Calu3 (cell line): ENCODE measurements at regions not wholly inside any gene's neighbourhood (a gene's known extent, or its start where the extent isn't known, plus 50 kb on each side); places are given as distances from the start of the nearest gene placed in this dataset.

Source experiments
- BruUV-seq: library from RNA; stranded (reverse); fragments of 400-500 nt; replicated peaks from 2 replicates; lab custom pipeline; 2021; lab: Mats Ljungman, UMichigan
- CTCF ChIA-PET: fragments of 300-600 bp; sonication (Branson Sonifier 250); formaldehyde crosslinking; loops from one replicate; lab custom pipeline; 2022; ENCODE audit warnings: antibody characterized with exemption; lab: Charles Lee
- DNase-seq: peaks from one replicate; pipeline ENCODE4 v3.0.0; 2022
- H3K27ac Mint-ChIP-seq: one replicate; pipeline ENCODE4 v1.8.0; 2022; ENCODE audit warnings: mixed read lengths; ENCODE audit not compliant: unreplicated experiment
- H3K27me3 Mint-ChIP-seq: one replicate; pipeline ENCODE4 v1.8.0; 2022; ENCODE audit warnings: mixed read lengths; ENCODE audit not compliant: unreplicated experiment
- H3K36me3 Mint-ChIP-seq: one replicate; pipeline ENCODE4 v1.8.0; 2022; ENCODE audit warnings: mild to moderate bottlenecking, moderate library complexity, mixed read lengths; ENCODE audit not compliant: insufficient read depth, unreplicated experiment
- H3K4me1 Mint-ChIP-seq: one replicate; pipeline ENCODE4 v1.8.0; 2022; ENCODE audit warnings: mild to moderate bottlenecking, low read depth, mixed read lengths; ENCODE audit not compliant: unreplicated experiment
- H3K4me3 Mint-ChIP-seq: one replicate; pipeline ENCODE4 v1.8.0; 2022; ENCODE audit warnings: mild to moderate bottlenecking, low read depth, moderate library complexity, mixed read lengths; ENCODE audit not compliant: unreplicated experiment
- H3K9me3 Mint-ChIP-seq: one replicate; pipeline ENCODE4 v1.8.0; 2022; ENCODE audit warnings: low read depth, mixed read lengths; ENCODE audit not compliant: unreplicated experiment
- intact Hi-C: fragments of 100-400 bp; cut with micrococcal nuclease; formaldehyde crosslinking; loops from one replicate; pipeline ENCODE4 v1.10.0; 2022; ENCODE audit not compliant: unreplicated experiment
- TF ChIP-seq, protein P1 (sequence below): fragments of 200-600 bp; IDR thresholded peaks from one replicate; pipeline ENCODE4 v1.8.0; 2022; ENCODE audit warnings: antibody characterized with exemption; ENCODE audit not compliant: unreplicated experiment

DNA sequence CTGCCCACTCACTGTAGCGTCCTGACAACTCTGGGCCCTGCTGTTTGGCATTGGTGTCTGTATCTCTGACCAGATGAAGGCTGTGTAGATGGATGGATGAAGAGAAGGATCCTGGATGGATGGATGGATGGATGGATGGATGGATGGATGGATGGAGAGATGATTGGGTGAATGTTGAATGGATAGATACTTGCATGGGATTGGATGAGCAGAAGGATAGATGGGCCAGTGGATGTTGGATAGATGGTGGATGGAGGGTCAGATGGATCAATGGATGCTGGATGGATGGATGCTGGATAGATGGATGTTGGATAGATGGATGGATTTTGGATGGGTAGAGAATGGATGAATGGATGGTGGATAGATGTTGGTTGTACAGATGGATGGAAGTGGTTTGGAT lies 179.6 kb upstream of the GSE1 start:
- Mint-ChIP-seq H3K9me3 (no peaks in the 10 kb centered on the region), H3K27ac (no peak overlapping the region), H3K4me1 (peaks cover 17% of the 10 kb centered on the region), H3K27me3 (peaks cover 78% of the 10 kb centered on the region), H3K36me3 (no peaks in the 10 kb centered on the region), H3K4me3 (no peak overlapping the region)
- no TSS peak for BruUV-seq
- intact Hi-C loops, result no loop called here
- CTCF ChIA-PET, result no interaction called here
- TF ChIP-seq, protein P1, sequence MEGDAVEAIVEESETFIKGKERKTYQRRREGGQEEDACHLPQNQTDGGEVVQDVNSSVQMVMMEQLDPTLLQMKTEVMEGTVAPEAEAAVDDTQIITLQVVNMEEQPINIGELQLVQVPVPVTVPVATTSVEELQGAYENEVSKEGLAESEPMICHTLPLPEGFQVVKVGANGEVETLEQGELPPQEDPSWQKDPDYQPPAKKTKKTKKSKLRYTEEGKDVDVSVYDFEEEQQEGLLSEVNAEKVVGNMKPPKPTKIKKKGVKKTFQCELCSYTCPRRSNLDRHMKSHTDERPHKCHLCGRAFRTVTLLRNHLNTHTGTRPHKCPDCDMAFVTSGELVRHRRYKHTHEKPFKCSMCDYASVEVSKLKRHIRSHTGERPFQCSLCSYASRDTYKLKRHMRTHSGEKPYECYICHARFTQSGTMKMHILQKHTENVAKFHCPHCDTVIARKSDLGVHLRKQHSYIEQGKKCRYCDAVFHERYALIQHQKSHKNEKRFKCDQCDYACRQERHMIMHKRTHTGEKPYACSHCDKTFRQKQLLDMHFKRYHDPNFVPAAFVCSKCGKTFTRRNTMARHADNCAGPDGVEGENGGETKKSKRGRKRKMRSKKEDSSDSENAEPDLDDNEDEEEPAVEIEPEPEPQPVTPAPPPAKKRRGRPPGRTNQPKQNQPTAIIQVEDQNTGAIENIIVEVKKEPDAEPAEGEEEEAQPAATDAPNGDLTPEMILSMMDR, result no peak
- no peak for DNase-seq

DNA sequence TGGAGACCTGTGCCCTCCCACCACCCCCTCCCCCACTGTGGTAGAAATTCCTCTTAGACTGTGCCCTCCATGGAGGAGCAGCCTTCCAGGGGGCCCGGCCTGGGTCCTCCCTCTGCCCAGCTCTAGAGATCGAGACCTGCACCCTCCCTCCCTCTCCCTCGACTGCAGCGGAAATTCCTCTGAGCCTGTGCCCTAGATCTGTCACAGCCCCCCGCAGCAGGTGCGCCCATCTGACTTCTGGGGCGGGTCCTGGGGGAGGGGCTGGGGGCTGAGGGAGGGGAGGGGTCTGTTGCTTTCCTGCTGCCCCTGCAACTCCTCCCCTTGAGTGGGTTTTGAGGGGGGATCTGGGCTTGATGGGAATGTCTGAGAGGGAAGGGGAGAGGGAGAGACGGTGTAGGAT lies 177.8 kb upstream of the GSE1 start:
- no TSS peak for BruUV-seq
- no peak for DNase-seq
- peaks cover 9% of the 10 kb centered on the region for H3K4me1 Mint-ChIP-seq
- no peaks in the 10 kb centered on the region for H3K36me3 Mint-ChIP-seq
- peaks cover 77% of the 10 kb centered on the region for H3K27me3 Mint-ChIP-seq
- TF ChIP-seq, protein P1, result no peak
- no peak overlapping the region for H3K4me3 Mint-ChIP-seq
- no peak overlapping the region for H3K27ac Mint-ChIP-seq
- CTCF ChIA-PET, result interaction anchor here (0.6 to 1.2 kb wide), 2 partner anchors 52 to 296 kb away, joined by 3 to 5 read pairs; no protein-coding TSS in a partner anchor
- H3K9me3 Mint-ChIP-seq, result no peaks in the 10 kb centered on the region
- intact Hi-C loops, result no loop called here

DNA sequence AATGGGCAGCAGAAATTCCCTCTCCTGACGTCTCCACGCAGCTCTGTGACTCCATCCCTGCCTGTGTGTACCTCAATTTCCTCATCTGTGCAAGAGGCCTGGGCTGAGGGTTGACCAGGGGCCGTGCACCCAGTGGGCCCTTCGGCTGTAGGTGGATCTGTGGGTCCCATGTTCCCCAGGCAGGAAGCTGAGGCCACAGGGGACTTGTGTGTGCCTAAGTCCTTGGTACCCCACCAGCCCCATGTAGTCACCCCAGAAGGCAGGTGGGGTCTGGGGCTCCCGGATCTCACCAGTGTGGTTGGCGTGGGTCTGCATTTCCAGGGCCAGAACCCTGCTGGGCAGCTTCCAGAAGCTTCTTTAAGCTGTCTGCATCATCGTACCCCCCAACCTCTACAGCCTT lies 177.4 kb upstream of the GSE1 start:
- TF ChIP-seq, protein P1, result no peak
- no TSS peak for BruUV-seq
- CTCF ChIA-PET, result interaction anchor here (0.6 to 2.1 kb wide), 3 partner anchors 25 to 296 kb away, joined by 3 to 5 read pairs (median 4); no protein-coding TSS in a partner anchor
- Mint-ChIP-seq H3K27me3 (peaks cover 74% of the 10 kb centered on the region), H3K27ac (no peak overlapping the region), H3K9me3 (no peaks in the 10 kb centered on the region), H3K36me3 (no peaks in the 10 kb centered on the region), H3K4me3 (no peak overlapping the region), H3K4me1 (peaks cover 9% of the 10 kb centered on the region)
- DNase-seq, result no peak
- intact Hi-C loops, result no loop called here

DNA sequence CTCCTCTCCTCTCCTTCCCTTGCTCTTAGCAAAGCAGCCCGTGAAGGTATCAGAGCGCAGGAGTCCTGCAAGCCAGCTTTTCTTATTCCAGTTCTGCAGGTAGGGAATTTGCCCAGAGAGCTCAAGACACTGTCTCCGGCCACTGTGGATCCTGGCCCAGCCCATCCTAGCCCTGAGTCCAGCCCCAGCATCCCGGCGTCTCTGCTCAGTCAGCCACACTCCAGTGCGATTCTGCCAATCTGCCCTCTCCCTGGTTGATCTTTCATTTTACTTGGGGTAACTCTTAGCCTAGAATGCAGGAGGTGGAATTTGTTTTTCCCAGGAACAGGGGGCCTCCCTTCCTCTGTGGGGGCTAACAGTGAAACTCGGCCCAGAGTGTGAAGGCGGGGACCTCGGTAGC lies 176.9 kb upstream of the GSE1 start:
- CTCF ChIA-PET, result interaction anchor here (1.2 to 2.1 kb wide), 4 partner anchors 8 to 51 kb away, joined by 3 to 7 read pairs (median 4); no protein-coding TSS in a partner anchor
- no TSS peak for BruUV-seq
- H3K27me3 Mint-ChIP-seq, result peaks cover 75% of the 10 kb centered on the region
- H3K9me3 Mint-ChIP-seq, result no peaks in the 10 kb centered on the region
- TF ChIP-seq, protein P1, result no peak
- H3K4me3 Mint-ChIP-seq, result no peak overlapping the region
- intact Hi-C loops, result no loop called here
- H3K27ac Mint-ChIP-seq, result no peak overlapping the region
- no peak for DNase-seq
- H3K36me3 Mint-ChIP-seq, result no peaks in the 10 kb centered on the region
- H3K4me1 Mint-ChIP-seq, result peaks cover 9% of the 10 kb centered on the region
